ENCODE measurements at regions not wholly inside any gene's neighbourhood (a gene's known extent, or its start where the extent isn't known, plus 50 kb on each side); places are given as distances from the start of the nearest gene placed in this dataset.

DNA sequence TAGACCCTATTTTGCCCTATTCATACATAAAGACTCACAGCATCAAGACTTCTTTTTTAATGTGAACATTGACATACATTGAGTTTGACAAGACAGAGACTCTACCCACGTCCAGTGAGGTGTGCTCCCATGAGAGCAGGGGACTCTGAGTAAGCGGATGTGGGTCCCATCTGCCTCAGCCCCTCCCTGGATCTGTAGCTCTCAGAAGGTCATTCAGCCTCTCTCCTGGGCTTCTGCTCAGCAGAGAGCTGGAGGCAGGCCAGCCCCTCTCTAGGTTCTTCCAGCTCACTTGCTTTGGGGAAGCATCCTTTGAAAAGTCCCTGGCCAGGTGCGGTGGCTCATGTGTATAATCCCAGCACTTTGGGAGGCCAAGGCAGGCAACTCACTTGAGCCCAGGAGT, 146.9 kb upstream of the ZMIZ1 start:
- no peak for DNase-seq

DNA sequence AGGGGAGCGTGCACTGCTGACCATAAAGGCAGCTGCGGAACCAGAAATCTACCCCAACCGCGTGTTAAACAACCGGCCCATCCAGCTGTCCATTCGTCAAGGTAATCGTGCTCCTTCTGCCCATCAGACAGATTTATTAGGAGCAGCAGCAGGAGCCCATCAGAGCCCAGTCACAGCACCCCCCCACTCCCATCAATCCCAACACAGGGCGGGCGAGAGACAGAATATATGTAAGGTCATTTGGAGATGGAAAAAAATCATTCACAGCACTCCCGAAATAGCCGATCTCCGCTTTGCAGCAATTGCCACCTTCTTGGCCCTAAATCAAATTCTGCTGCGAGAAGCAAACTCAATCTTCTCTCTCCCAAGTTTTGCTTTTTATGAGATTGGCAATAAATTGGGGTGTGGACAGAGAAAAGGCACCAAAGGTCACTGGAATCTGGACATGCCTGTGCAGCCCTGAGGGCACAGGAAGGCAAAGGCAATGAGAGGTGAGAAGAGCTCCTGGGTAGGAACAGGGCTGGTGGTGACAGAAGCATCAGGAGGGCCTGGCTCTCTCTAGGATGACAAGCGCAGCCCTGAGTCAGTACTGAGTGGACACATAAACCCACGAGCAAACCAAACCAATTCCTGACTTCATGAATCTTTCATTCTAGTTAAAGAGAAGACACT, 145.0 kb upstream of the ZMIZ1 start:
- DNase-seq, result no peak

DNA sequence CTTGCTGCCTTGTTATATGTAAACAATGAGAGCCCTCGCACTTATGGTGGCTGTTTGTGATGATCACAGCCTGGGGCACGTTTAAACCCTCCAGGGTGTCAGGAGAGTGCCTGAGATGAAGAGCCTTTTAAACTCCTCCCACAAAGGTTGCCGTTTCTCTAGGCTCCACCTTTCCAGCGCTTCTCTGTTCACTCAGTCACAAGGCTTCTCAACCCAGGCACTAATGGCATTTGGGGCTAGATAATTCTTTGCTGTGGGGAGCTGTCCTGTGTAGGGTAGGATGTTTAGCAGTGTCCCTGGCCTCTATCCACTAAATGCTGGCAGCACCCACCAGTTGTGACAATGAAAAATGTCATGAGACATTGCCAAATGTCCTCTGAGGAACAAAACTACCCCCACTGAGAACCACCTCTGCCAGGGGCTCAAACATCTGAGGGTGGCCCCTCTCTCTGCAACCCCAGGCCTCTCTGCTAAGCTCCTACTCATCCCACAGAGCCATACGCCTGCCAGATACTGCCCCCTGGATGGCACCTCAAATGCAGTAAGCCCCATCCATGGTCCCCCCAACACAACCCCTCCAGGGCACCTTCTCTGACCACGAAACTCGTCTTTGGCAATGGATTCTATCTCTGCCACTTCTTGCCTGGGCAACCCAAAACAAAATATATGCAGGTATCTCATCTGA, 144.3 kb upstream of the ZMIZ1 start:
- no peak for DNase-seq

DNA sequence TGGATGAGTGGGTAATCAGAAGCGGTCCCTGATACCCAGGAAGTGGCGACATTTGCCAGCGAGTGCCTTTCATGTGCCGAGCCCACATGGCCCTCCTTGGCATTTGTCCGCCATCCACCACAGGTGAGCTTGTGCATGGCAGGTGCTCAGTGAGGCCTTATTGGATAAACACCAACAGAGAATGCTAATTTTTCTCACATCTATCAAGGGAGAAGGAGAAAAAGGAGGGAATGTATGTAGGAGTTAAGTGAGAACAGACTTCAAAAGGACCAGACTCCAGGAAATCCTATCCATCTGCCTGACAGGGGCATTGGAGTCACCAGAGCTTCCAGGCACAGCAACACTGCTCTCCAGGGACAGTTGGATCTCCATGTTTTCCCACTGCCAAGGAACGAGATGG, 143.5 kb upstream of the ZMIZ1 start:
- DNase-seq, result no peak

DNA sequence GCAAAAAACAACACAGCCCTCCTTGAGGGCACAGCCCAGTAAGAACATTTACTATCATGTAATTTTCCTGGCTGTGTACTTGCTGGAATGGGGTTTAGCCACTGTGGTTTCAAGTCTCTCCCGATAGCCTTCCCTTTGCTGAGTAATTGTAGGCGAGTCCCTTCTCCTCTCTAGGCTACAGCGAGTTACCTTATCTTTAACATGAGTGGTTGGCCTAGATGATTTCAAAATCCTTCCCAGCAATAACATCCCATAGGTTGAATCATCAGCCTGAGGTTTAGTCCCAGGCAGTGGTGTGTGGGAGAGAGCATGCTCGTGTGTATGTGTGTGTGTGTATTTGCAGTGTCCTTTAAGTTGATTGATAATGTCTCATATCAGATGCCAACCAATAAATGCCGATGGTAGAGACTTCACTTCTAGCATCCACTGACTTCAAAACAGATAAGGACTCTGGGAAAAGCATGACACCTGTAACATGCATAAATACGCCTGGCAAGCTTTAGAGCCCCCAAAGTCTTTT, 142.9 kb upstream of the ZMIZ1 start:
- DNase-seq, result no peak

DNA sequence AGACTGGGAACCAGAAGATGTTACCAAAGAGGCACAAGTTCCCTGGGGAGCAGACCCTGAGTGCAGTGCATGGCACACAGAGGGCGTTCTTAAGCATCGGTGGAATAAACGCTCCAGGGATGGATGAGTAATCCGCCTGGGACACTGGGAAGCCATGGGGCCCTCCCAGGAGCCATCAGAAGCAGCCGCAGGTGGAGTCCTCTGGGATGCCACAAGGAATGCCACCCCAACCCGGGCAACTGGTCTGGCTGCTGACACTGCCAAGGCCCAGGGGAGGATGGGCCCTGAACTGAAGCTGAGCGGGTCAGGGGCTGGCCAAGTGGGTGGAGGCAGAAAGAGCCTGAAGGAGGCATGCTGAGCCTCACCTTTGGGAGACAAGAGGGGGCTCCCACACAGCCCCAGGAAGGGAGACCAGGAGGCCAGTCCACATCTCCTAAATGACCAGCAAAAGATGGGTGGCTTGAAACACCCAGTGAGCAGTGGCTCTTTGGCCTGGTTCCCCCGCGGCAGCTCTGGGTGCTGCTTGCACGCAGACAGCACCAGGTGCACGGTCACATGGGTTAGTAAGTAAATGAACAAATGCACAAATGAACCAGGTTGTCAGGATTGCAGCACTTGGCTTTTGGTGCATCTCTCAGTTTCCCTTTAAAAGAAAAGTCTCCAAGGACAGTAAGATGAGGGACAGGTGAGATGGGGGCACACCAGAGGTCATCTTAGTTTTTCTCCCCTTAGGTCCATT, 141.3 kb upstream of the ZMIZ1 start:
- no peak for DNase-seq

DNA sequence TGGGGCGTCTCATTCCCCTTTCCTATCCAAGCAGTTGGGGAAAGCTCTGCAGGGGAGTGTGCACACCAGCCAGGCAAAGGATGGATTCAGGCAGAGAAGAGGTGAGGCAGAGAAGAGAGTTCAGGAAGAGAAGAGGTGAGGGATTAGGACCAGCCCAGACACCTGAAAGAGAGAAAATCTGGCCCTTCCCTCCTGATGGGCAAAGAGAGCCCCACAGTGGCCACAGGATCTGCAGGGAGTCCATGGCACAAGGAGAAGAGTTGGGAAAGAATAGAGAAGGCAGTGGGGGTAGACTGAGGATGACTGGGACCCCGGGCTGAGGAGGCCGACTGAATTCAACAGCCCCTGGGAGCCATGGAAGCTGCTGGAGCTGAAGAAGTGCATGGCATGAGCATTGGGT, 140.4 kb upstream of the ZMIZ1 start:
- DNase-seq, result no peak

DNA sequence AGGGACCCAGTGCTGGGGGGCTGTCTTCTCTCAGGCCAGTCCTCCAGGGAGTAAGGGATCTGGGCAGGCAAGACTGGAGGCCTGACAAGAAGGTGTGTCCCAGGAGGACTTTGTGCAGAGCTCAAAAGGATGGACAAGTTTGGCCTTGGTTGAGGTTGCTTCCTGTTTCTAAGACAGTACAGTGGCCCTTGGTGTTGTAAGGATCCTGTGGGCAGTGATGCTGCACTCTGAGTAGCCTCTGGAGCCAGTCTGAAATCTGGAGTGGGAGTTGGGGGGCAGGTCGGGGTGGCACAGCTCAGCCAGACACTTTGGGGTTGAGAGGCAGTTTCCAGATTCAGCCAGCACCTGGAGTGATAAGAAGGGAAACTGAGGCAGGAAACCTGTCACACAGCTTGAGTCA, 139.2 kb upstream of the ZMIZ1 start:
- no peak for DNase-seq

DNA sequence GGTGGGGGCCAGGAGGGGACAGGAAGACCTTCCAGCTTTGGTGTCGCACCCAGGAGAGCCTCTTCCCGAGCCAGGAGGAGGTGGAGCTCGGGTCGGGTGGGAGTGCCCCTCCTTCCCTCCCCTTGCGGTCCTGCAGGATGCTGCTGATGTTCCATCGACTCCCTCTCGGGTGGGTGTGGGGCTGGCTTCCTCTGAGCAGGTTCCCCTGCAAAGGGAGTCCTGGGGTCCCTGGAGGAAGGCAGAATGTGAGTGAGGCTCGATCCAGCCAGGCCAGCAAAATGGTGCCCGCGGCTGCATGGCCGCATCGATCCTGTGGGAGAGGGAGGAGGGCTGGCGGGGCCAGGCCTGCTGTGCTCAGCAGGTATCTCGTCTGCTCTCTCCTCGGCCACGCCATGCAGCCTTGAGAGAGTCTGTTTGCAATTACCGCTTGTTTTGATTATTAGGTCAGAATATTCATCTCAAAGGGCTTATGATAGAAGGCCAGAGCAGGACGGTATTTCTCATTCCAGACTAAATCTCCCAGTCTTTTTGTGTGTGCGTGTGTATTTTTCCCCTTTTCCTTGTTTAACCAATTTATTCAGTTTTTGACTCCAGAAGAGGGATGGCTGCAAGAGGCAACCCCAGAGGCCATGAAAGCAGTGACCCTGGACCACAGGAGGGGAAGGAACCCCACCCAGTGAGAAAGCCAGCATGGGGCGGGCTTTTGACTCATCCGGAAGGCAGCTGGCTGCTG, 137.3 kb upstream of the ZMIZ1 start:
- DNase-seq, result no peak

DNA sequence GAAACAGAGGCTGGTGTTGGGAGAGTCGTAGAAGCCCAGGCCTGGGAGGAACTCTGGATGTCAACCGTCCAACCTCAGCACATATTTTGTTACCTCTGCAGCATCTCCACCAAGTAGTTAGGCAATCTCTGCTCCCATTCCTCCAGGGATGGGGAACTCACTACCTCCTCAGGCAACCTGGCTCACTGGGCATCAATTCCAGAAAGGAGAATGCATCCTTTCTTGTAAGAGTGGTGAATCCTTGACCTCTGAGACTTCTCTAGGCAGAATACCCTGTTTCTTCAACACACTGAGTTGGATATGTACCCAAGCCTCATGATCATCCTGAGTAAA, 136.7 kb upstream of the ZMIZ1 start:
- no peak for DNase-seq

DNA sequence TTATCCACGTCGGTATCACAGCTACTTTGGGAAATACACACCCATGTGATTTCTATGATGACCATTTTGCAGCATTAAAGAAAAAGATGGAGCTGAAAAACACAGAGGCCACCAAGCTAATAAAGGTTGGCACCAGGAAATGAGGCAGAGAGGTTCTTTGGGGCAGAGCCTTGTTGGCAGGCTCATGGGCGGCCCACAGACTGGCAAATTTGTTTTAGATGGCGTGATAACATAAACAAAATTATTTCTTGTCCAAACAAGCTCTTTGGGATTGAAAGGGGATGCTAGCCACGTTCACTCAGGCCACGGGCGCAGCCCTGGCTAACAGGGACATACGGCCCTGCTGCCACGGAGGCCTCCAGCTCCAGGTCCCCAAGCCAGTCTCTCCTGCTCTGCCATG, 135.9 kb upstream of the ZMIZ1 start:
- DNase-seq, result no peak

DNA sequence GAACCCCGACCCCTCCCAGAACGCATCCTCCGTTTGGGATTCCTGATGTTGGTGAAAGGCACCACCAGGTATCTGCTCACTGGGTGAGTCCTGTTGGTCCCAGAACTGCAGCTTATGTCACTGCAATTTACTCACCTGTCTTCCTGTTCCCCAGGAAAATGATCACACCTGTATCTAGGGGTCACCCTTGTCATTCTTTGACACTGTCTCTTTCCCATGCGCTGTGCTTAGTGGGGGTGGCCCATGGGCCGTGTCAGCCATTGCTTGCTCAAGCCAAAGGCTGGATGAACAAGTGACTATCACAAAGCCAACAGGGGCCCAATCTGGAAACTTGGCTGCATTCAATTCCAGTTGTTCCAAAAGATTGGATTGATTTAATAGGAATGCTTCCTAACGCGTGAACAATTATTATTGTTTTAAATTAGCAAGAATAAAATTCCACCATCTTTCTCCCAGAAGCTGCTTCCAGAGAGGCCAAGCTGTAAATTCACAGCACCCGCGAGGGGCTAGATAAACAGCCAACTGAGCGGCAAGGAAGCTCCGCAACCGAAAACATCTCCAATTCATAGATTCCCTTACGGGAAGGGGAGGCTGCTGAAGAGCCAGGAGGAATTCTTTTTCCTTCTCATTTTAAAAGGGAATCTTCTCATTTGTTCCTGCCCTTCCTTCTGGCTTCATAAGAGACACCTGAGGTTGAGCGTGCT, 134.8 kb upstream of the ZMIZ1 start:
- DNase-seq, result no peak

DNA sequence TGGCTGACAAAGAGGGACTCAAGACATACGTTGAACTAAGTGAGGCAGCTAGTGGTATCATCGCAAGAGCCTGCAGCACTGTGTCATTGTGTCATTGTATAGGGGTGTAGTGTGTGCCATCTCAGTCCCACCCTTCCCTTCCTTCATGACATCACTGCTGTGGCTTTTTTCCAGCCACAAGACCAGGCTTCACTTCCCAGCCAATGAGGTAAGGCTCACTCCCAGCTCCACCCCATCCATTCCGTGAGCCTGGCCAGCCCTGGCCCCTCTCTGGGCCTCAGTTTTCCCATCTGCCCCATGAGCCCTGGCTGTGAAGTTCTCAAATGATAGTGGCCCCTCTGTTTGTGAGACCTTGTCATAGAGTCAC, 134.3 kb upstream of the ZMIZ1 start:
- no peak for DNase-seq

DNA sequence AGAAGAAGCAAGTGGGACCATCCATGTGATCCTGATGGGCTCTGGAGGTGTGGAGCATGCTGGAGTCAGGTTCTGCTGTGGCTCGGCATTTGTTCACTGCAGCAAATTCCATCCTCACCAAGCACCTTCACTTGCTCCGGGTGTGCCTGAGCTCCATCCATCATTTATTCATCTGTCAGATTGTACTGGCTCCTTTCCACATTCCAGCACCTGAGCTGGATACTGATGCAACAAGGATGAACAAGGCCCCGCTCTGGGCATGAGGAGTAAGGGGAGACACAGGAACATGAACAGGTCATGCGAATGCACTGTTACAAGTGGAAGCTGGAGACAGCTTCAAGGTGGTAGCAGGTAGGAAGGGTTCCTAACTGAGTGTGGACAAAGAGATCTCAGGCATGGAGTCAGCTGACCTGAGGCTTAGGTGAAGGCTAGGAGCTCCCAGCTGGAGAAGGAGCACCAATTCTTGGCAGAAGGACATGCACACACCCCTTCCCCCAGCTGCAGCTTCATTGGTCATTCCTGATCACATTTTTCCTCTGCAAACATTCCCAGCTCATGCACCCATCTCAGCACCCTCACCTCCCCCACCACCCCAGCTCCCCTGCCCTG, 133.7 kb upstream of the ZMIZ1 start:
- no peak for DNase-seq

DNA sequence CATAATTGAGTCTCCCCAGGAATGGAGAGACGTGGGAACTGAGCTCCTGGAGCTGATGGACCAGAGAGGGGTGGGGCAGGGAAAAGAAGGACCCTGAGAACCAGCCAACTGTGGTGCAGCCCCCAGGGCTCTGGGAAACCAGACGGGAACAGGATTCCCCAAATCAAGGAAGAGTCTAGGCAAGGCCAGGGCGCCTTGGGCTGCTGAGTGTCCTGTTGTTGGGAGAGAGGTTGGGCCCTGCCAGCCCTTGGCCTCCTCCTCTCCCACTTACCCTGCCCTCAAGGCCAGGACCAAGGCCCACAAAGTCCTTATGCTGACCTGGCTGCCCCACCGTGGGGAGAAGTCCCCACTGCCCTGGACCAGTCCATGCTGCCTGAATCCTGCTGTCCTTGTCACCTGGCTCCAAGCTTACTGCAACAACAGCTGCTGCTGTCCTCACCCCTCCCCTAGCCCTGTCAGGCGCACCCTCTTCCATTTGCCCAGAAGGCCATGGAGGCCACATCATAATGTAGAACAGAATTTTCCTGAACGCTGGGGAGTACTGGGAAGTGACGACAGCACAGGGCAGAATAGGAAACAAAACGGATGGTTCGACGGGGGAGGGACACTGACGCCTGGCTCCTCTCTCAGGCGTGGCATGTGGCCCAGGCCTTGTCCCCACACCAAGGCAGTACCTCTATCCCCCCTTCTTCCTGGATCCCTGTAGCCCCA, 132.9 kb upstream of the ZMIZ1 start:
- no peak for DNase-seq

DNA sequence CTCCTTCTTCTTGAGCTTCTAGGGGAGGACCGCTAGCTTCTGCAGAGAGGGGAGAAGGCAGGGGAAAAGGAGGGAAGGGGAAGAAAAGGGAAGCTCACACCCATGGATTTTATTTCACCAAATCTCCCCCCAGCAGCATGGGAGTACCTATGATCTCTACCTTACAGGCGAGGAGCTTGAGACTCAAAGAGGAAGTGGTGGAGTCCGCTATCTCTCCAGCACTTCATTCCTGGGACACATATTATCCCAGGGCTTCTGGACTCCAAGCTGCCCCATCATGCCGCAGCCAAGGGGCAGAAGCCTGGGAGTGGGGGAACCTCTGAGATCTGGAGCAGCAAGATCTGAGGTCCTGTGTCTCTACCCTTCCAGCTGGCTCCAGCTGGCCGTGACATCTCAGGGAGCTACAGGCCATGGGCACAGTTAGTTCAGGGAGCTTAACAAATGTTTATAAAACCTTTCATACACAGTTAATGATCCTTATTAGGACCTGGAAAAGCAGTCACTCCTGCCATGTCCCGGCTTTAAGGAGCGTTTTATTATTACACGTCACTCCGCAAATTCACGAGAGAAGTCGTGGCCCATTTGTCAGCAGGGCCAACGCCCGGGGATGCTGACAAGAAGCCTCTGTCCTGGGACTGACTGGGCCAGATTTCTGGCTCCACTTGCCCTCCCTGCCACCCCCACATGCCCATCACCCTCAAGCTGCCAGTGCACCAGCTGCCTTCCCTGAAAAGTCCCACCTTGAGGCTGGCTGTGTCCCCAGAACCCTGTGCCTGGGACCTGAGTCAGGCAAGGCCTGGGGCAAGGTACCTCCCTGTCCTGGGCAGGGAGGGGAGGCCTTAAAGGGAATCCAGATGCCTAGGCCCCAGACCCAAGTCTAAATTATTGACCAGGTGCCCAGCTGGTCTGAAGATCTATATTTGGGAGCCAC, 132.1 kb upstream of the ZMIZ1 start:
- no peak for DNase-seq

DNA sequence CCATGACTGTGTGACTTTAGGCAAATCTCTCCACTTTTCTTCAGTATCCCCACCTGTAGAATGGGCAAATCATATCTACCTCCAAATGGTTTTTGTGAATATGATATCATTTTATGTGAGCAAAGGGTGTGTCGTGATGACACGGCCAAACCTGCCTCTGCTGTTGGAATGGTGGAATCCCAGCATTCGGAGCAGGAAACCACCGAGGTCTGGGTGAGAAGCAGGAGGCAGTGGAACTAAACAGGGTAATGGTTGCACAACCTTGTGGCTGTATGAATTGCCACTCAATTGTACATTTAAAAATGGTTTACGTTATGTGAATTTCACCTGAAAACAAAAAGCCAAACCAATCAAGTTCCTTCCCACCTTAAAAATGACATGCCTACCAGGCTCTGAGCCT, 131.4 kb upstream of the ZMIZ1 start:
- DNase-seq, result no peak

DNA sequence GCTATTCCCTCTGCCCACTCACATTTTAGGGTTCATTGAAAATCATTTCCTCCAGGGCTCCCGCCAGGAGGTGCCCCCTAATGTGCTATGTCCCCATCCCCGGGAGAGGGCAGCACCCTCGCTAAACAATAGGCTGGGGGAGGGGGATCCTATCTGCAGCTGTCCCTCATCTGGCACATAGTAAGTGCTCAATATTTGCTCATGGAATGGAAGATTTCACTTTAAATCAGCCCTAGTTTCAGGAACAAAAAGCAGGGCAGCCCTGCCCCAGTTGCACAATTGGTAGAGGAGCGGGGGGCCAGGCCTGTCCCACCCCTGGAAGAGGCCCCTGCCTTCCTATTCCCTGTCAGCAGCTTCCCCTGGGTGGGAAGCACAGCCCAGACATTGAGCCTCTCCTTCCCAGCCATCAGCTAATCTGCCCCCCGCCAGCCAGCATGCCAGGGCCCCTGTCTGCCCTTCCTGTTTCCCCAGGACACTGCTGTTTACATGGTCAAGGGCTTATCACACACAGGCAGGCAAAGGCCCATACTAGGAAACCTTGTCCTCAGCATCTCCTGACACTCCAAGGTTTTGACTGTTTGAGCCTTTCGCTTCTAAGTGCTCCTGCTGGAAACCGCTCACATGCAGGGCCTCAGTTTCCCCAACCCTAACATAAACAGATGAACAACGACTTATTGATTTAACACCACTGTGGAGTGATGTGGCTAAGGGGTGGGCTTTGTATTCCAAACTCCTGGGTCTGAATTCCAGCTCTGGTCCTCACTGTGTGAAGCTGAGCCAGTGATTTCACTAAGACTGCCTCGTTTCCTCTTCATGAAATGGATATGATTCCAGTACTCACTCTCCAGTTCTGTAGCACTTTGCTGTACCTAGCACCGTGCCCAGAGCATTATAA, 130.7 kb upstream of the ZMIZ1 start:
- DNase-seq, result no peak
